WTC11 (cell line): ENCODE measurements at regions not wholly inside any gene's neighbourhood (a gene's known extent, or its start where the extent isn't known, plus 50 kb on each side); places are given as distances from the start of the nearest gene placed in this dataset.

Experiments used
- ATAC-seq: fragments of 200-7000 bp; cut with Tn5 transposase; 2 replicates; pipeline ENCODE4 v1.10.0; 2021; ENCODE audit warnings: mild to moderate bottlenecking, moderate library complexity
- CTCF ChIA-PET: fragments of 300-600 bp; sonication (Branson Sonifier 250); formaldehyde crosslinking; loops from one replicate; lab custom pipeline; 2021; ENCODE audit warnings: antibody characterized with exemption; lab: Charles Lee
- POLR2A ChIA-PET: fragments of 350-600 bp; sonication (Branson Sonifier 250); formaldehyde crosslinking; loops from one replicate; lab custom pipeline; 2021; ENCODE audit warnings: antibody characterized with exemption; lab: Charles Lee
- DNase-seq: peaks from one replicate; pipeline ENCODE4 v3.0.0; 2021; ENCODE audit warnings: low spot score
- H3K27ac Mint-ChIP-seq: 2 replicates; pipeline ENCODE4 v1.8.0; 2021; ENCODE audit warnings: mixed read lengths
- H3K27me3 Mint-ChIP-seq: 2 replicates; pipeline ENCODE4 v1.8.0; 2021; ENCODE audit warnings: low read depth, mild to moderate bottlenecking, moderate library complexity, mixed read lengths
- H3K36me3 Mint-ChIP-seq: 2 replicates; pipeline ENCODE4 v1.8.0; 2021; ENCODE audit warnings: mixed read lengths
- H3K4me1 Mint-ChIP-seq: 2 replicates; pipeline ENCODE4 v1.8.0; 2022; ENCODE audit warnings: mixed read lengths
- H3K4me3 Mint-ChIP-seq: 2 replicates; pipeline ENCODE4 v1.8.0; 2021; ENCODE audit warnings: mild to moderate bottlenecking, moderate library complexity, mixed read lengths
- H3K9me3 Mint-ChIP-seq: 2 replicates; pipeline ENCODE4 v1.8.0; 2021; ENCODE audit warnings: mixed read lengths
- ATF1 ChIP-seq: sonication (generic); formaldehyde crosslinking; IDR thresholded peaks from 2 replicates; pipeline ENCODE4 v1.8.1; 2023; ENCODE audit warnings: mild to moderate bottlenecking, moderate library complexity, missing genetic modification reagents
- EMX1 ChIP-seq: fragments of 250-450 bp; sonication (Bioruptor Pico); IDR thresholded peaks from 2 replicates; pipeline ENCODE4 v1.8.0; 2021; ENCODE audit warnings: mild to moderate bottlenecking
- ETV6 ChIP-seq: sonication (generic); formaldehyde crosslinking; IDR thresholded peaks from 2 replicates; pipeline ENCODE4 v1.8.1; 2022; ENCODE audit warnings: mild to moderate bottlenecking, missing genetic modification reagents
- KAT7 ChIP-seq: sonication (generic); formaldehyde crosslinking; IDR thresholded peaks from 2 replicates; pipeline ENCODE4 v1.8.1; 2023; ENCODE audit warnings: missing genetic modification reagents, mild to moderate bottlenecking, borderline replicate concordance
- NFE2L1 ChIP-seq: sonication (generic); formaldehyde crosslinking; IDR thresholded peaks from 2 replicates; pipeline ENCODE4 v1.8.1; 2023; ENCODE audit warnings: missing genetic modification reagents
- NR2C2 ChIP-seq: sonication (generic); formaldehyde crosslinking; IDR thresholded peaks from 2 replicates; pipeline ENCODE4 v1.8.0; 2022; ENCODE audit warnings: mild to moderate bottlenecking, missing genetic modification reagents
- SMAD4 ChIP-seq: sonication (generic); formaldehyde crosslinking; IDR thresholded peaks from 2 replicates; pipeline ENCODE4 v1.8.0; 2022; ENCODE audit warnings: mild to moderate bottlenecking, missing genetic modification reagents
- ZNF423 ChIP-seq: fragments of 250-450 bp; sonication (Bioruptor Pico); IDR thresholded peaks from 2 replicates; pipeline ENCODE4 v2.1.2; 2022; ENCODE audit warnings: mild to moderate bottlenecking, moderate library complexity
- TF ChIP-seq, protein P1 (sequence below): sonication (generic); formaldehyde crosslinking; IDR thresholded peaks from 2 replicates; pipeline ENCODE4 v1.8.0; 2022; ENCODE audit warnings: mild to moderate bottlenecking, missing genetic modification reagents
- TF ChIP-seq, protein P2 (sequence below): sonication (generic); formaldehyde crosslinking; IDR thresholded peaks from 2 replicates; pipeline ENCODE4 v1.8.1; 2022; ENCODE audit warnings: low read depth, missing genetic modification reagents, borderline replicate concordance
- TF ChIP-seq, protein P3 (sequence below): sonication (generic); formaldehyde crosslinking; IDR thresholded peaks from 2 replicates; pipeline ENCODE4 v1.8.1; 2023; ENCODE audit warnings: mild to moderate bottlenecking, missing genetic modification reagents
- TF ChIP-seq, protein P4 (sequence below): sonication (generic); formaldehyde crosslinking; IDR thresholded peaks from 2 replicates; pipeline ENCODE4 v1.8.0; 2023; ENCODE audit warnings: missing genetic modification reagents
- TF ChIP-seq, protein P5 (sequence below): sonication (generic); formaldehyde crosslinking; IDR thresholded peaks from 2 replicates; pipeline ENCODE4 v1.8.0; 2023; ENCODE audit warnings: missing genetic modification reagents, mild to moderate bottlenecking, borderline replicate concordance
- TF ChIP-seq, protein P6 (sequence below): fragments of 200-600 bp; IDR thresholded peaks from 2 replicates; pipeline ENCODE4 v1.8.0; 2022; ENCODE audit warnings: antibody characterized with exemption
- TF ChIP-seq, protein P7 (sequence below): sonication (generic); formaldehyde crosslinking; IDR thresholded peaks from 2 replicates; pipeline ENCODE4 v1.8.0; 2022; ENCODE audit warnings: mild to moderate bottlenecking, missing genetic modification reagents
- TF ChIP-seq, protein P8 (sequence below): sonication (generic); formaldehyde crosslinking; IDR thresholded peaks from 2 replicates; pipeline ENCODE4 v1.8.1; 2023; ENCODE audit warnings: mild to moderate bottlenecking, missing genetic modification reagents, moderate library complexity

DNA sequence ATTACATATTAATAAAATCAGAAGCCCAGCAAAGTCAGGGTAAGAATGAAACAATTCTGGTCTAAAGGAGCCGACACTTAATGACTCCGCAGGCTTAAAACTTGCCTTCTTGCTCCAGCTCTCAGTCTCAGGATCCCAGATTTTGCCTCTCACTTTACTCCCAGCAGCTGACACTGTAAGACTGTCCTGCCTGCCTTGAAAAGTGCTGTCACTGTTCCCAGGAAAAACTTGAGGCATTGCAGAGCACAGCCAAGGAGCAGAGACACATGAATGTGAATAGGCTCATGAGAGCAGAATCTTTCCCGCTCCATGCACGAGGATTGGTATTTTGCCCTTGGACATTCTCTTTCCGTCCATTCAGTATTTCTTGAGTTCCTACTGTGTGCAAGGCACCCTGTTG is 457.6 kb upstream of the ZFHX3 start (continued):
- TF ChIP-seq, protein P1, sequence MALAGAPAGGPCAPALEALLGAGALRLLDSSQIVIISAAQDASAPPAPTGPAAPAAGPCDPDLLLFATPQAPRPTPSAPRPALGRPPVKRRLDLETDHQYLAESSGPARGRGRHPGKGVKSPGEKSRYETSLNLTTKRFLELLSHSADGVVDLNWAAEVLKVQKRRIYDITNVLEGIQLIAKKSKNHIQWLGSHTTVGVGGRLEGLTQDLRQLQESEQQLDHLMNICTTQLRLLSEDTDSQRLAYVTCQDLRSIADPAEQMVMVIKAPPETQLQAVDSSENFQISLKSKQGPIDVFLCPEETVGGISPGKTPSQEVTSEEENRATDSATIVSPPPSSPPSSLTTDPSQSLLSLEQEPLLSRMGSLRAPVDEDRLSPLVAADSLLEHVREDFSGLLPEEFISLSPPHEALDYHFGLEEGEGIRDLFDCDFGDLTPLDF, result no peak
- TF ChIP-seq, protein P2, sequence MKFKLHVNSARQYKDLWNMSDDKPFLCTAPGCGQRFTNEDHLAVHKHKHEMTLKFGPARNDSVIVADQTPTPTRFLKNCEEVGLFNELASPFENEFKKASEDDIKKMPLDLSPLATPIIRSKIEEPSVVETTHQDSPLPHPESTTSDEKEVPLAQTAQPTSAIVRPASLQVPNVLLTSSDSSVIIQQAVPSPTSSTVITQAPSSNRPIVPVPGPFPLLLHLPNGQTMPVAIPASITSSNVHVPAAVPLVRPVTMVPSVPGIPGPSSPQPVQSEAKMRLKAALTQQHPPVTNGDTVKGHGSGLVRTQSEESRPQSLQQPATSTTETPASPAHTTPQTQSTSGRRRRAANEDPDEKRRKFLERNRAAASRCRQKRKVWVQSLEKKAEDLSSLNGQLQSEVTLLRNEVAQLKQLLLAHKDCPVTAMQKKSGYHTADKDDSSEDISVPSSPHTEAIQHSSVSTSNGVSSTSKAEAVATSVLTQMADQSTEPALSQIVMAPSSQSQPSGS (CRISPR knock-in tag), result no peak
- TF ChIP-seq NFE2L1 (CRISPR knock-in tag), result no peak
- TF ChIP-seq, protein P3, sequence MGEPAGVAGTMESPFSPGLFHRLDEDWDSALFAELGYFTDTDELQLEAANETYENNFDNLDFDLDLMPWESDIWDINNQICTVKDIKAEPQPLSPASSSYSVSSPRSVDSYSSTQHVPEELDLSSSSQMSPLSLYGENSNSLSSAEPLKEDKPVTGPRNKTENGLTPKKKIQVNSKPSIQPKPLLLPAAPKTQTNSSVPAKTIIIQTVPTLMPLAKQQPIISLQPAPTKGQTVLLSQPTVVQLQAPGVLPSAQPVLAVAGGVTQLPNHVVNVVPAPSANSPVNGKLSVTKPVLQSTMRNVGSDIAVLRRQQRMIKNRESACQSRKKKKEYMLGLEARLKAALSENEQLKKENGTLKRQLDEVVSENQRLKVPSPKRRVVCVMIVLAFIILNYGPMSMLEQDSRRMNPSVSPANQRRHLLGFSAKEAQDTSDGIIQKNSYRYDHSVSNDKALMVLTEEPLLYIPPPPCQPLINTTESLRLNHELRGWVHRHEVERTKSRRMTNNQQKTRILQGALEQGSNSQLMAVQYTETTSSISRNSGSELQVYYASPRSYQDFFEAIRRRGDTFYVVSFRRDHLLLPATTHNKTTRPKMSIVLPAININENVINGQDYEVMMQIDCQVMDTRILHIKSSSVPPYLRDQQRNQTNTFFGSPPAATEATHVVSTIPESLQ, result no peak

DNA sequence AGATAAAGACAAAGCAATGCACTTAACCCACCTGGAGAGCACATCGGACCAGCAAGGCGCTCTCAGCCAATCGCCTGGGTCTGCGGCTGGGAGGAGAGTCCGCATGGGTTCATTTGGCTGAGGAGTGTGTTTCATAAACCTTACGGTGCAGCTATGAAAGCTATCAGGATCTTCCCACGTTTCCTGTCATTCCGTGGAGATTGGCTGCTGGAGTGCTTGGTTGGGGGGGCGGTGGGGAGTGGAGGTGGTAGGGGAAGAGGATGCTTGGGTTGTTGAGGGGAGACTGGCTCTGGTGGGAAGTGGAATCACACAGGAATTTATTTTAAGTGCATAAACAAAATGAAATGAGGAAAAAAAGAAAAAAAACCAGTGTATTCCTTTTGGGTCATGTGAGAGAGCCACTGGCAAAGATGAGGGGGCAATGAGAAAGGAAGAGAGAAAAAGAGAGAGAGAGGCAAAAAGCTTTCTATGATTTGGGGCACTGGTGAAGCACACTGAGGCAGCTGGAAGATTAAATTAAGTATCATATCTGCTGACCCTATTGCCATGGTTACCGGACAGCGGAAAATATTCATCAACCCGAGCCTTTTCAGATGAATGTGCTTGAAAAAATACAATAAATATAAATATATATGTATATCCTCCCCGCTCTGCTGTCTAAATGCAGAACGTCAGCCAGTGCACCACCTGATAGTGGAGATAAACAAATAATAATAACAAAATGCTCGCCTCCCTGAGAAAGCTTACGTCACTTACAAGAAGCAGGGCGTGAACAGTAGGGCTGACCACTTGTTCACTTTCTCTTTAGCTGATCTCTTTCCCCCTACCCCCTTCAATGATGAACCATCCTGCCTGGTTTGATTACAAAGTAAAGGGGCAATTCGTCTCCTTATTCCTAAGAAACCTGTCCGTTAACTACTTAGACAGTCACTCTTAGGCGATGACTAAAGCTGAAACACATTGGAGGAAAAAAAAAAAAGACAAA is 457.0 kb upstream of the ZFHX3 start:
- H3K4me3 Mint-ChIP-seq, result no peak overlapping the region
- POLR2A ChIA-PET, result no interaction called here
- TF ChIP-seq, protein P4, sequence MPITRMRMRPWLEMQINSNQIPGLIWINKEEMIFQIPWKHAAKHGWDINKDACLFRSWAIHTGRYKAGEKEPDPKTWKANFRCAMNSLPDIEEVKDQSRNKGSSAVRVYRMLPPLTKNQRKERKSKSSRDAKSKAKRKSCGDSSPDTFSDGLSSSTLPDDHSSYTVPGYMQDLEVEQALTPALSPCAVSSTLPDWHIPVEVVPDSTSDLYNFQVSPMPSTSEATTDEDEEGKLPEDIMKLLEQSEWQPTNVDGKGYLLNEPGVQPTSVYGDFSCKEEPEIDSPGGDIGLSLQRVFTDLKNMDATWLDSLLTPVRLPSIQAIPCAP, result no peak
- TF ChIP-seq KAT7 (CRISPR knock-in tag), result no peak
- TF ChIP-seq, protein P5, sequence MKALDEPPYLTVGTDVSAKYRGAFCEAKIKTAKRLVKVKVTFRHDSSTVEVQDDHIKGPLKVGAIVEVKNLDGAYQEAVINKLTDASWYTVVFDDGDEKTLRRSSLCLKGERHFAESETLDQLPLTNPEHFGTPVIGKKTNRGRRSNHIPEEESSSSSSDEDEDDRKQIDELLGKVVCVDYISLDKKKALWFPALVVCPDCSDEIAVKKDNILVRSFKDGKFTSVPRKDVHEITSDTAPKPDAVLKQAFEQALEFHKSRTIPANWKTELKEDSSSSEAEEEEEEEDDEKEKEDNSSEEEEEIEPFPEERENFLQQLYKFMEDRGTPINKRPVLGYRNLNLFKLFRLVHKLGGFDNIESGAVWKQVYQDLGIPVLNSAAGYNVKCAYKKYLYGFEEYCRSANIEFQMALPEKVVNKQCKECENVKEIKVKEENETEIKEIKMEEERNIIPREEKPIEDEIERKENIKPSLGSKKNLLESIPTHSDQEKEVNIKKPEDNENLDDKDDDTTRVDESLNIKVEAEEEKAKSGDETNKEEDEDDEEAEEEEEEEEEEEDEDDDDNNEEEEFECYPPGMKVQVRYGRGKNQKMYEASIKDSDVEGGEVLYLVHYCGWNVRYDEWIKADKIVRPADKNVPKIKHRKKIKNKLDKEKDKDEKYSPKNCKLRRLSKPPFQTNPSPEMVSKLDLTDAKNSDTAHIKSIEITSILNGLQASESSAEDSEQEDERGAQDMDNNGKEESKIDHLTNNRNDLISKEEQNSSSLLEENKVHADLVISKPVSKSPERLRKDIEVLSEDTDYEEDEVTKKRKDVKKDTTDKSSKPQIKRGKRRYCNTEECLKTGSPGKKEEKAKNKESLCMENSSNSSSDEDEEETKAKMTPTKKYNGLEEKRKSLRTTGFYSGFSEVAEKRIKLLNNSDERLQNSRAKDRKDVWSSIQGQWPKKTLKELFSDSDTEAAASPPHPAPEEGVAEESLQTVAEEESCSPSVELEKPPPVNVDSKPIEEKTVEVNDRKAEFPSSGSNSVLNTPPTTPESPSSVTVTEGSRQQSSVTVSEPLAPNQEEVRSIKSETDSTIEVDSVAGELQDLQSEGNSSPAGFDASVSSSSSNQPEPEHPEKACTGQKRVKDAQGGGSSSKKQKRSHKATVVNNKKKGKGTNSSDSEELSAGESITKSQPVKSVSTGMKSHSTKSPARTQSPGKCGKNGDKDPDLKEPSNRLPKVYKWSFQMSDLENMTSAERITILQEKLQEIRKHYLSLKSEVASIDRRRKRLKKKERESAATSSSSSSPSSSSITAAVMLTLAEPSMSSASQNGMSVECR (CRISPR knock-in tag), result no peak
- TF ChIP-seq, protein P6, sequence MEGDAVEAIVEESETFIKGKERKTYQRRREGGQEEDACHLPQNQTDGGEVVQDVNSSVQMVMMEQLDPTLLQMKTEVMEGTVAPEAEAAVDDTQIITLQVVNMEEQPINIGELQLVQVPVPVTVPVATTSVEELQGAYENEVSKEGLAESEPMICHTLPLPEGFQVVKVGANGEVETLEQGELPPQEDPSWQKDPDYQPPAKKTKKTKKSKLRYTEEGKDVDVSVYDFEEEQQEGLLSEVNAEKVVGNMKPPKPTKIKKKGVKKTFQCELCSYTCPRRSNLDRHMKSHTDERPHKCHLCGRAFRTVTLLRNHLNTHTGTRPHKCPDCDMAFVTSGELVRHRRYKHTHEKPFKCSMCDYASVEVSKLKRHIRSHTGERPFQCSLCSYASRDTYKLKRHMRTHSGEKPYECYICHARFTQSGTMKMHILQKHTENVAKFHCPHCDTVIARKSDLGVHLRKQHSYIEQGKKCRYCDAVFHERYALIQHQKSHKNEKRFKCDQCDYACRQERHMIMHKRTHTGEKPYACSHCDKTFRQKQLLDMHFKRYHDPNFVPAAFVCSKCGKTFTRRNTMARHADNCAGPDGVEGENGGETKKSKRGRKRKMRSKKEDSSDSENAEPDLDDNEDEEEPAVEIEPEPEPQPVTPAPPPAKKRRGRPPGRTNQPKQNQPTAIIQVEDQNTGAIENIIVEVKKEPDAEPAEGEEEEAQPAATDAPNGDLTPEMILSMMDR, result no peak
- no peak overlapping the region for H3K27ac Mint-ChIP-seq
- DNase-seq, result no peak
- H3K36me3 Mint-ChIP-seq, result no peaks in the 10 kb centered on the region
- H3K27me3 Mint-ChIP-seq, result no peaks in the 10 kb centered on the region; the same call in 1 of the 2 replicates
- CTCF ChIA-PET, result no interaction called here
- no peaks in the 10 kb centered on the region for H3K9me3 Mint-ChIP-seq
- peaks cover 18% of the 10 kb centered on the region for H3K4me1 Mint-ChIP-seq
- no peak for ATAC-seq

DNA sequence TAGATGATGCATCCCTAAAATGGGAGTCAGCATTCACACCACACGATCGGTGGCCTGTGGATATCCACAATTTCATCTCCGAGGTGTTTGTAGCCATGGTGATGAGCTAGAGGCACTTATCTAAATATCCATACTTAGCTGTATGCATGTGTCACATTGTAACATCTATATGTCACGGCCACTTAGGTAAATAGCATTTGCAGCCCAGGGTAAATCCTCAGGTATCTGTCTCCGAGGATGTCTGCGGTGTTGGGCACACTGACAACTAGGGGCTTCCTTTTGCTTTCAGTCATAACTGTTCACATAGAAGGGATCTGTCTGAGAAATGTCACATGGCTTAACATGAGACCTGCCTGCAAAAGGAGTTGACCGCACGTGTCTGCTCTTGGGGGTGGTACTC is 455.2 kb upstream of the ZFHX3 start:
- CTCF ChIA-PET, result no interaction called here
- DNase-seq, result no peak
- Mint-ChIP-seq H3K36me3 (no peaks in the 10 kb centered on the region), H3K27ac (no peak overlapping the region), H3K27me3 (no peaks in the 10 kb centered on the region; the same call in 1 of the 2 replicates), H3K9me3 (no peaks in the 10 kb centered on the region), H3K4me1 (peaks cover 18% of the 10 kb centered on the region), H3K4me3 (no peak overlapping the region)
- no peak for ATAC-seq
- POLR2A ChIA-PET, result no interaction called here
- TF ChIP-seq SMAD4 (CRISPR knock-in tag) (no peak), ETV6 (no peak), ATF1 (CRISPR knock-in tag) (no peak), NR2C2 (CRISPR knock-in tag) (no peak), NFE2L1 (CRISPR knock-in tag) (no peak), EMX1 (CRISPR knock-in tag) (no peak), ZNF423 (CRISPR knock-in tag) (no peak)
- TF ChIP-seq, protein P7, sequence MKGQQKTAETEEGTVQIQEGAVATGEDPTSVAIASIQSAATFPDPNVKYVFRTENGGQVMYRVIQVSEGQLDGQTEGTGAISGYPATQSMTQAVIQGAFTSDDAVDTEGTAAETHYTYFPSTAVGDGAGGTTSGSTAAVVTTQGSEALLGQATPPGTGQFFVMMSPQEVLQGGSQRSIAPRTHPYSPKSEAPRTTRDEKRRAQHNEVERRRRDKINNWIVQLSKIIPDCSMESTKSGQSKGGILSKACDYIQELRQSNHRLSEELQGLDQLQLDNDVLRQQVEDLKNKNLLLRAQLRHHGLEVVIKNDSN (CRISPR knock-in tag), result no peak
- TF ChIP-seq, protein P8, sequence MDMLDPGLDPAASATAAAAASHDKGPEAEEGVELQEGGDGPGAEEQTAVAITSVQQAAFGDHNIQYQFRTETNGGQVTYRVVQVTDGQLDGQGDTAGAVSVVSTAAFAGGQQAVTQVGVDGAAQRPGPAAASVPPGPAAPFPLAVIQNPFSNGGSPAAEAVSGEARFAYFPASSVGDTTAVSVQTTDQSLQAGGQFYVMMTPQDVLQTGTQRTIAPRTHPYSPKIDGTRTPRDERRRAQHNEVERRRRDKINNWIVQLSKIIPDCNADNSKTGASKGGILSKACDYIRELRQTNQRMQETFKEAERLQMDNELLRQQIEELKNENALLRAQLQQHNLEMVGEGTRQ (CRISPR knock-in tag), result no peak
